Activated naive CD8-positive, alpha-beta T cell treated with anti-CD3 and anti-CD28 coated beads for 36 hours (primary cell): ENCODE measurements at regions not wholly inside any gene's neighbourhood (a gene's known extent, or its start where the extent isn't known, plus 50 kb on each side); places are given as distances from the start of the nearest gene placed in this dataset.
"Not testable (repeated sequence)": the region's sequence is repeated elsewhere in the genome, so short reads cannot be mapped to it uniquely, and the experiment has no call there.

Experiments used
- DNase-seq: peaks from one replicate; pipeline ENCODE4 v3.0.0; 2021
- H3K27ac Mint-ChIP-seq: one replicate; pipeline ENCODE4 v1.8.0; 2022; ENCODE audit warnings: mild to moderate bottlenecking, moderate library complexity, mixed read lengths
- H3K27me3 Mint-ChIP-seq: one replicate; pipeline ENCODE4 v1.8.0; 2022; ENCODE audit warnings: mild to moderate bottlenecking, mixed read lengths
- H3K36me3 Mint-ChIP-seq: one replicate; pipeline ENCODE4 v1.8.0; 2021; ENCODE audit warnings: mild to moderate bottlenecking, mixed read lengths
- H3K4me1 Mint-ChIP-seq: one replicate; pipeline ENCODE4 v1.8.0; 2021; ENCODE audit warnings: mixed read lengths
- H3K4me3 Mint-ChIP-seq: one replicate; pipeline ENCODE4 v1.8.0; 2022; ENCODE audit warnings: mild to moderate bottlenecking, moderate library complexity, mixed read lengths
- H3K9me3 Mint-ChIP-seq: one replicate; pipeline ENCODE4 v1.8.0; 2022; ENCODE audit warnings: mixed read lengths

DNA sequence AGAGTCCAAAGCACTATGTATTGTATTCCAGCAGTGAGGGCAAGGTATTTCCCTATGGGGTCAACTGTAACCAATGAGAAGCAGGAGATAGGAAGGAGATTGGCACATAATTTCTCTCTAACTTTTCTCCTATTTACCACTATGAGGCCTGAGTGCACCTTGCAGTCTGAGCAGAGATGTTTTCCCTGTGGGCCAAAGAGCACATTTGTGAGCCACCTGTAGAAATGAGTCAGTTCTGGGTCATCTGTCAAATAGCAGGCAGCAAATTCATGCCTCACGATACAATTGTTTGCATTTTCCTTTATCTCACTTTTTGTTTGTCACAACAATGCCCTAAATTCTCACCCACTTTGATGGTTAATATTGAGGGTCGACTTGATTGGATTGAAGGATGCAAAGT lies 547.2 kb upstream of the NCAM2 start:
- H3K27me3 Mint-ChIP-seq = no peaks in the 10 kb centered on the region
- H3K36me3 Mint-ChIP-seq = no peaks in the 10 kb centered on the region
- H3K4me3 Mint-ChIP-seq = no peak overlapping the region
- DNase-seq = no peak
- no peaks in the 10 kb centered on the region for H3K9me3 Mint-ChIP-seq
- no peak overlapping the region for H3K27ac Mint-ChIP-seq
- no peaks in the 10 kb centered on the region for H3K4me1 Mint-ChIP-seq

DNA sequence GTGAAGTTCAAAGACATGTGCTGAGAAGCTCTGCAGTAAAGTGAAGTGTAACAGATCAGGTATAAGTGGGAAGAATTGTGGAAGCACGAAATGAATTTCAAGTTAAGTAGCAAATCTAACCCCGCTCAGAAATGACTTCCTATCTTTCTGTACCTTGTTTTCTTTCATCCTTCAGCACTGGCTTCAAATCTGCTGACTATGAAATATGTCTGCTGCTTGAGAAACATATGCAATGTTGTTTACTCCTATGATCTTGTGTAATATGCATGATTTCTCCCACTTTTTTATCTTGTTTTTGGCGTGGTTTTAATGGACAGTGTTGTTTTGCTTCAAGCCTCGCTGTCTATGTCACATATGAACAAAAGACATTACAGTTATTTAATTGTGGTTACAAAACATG lies 545.3 kb upstream of the NCAM2 start:
- no peaks in the 10 kb centered on the region for H3K9me3 Mint-ChIP-seq
- H3K27ac Mint-ChIP-seq = no peak overlapping the region
- no peaks in the 10 kb centered on the region for H3K4me1 Mint-ChIP-seq
- no peak overlapping the region for H3K4me3 Mint-ChIP-seq
- no peaks in the 10 kb centered on the region for H3K36me3 Mint-ChIP-seq
- DNase-seq = no peak
- no peaks in the 10 kb centered on the region for H3K27me3 Mint-ChIP-seq

DNA sequence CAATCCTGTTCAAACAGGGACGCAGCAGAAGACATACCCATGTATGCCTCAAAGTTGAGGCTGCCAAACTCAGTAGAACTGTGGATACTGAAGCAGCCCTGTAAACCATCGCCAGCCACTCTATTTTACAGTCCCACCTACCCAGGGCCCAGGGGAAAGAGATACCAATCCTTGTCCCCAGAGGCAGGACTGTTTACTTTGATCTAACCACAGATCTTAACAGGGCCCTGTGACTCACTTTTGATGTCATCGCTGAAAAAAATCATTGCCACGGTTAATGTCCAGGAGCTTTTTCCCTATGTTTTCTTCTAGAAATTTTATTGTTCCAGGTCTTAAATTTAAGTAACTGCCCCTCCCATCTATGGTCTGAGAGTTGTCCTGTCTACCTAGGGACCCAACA lies 538.4 kb upstream of the NCAM2 start:
- no peaks in the 10 kb centered on the region for H3K4me1 Mint-ChIP-seq
- H3K9me3 Mint-ChIP-seq = peaks cover 3% of the 10 kb centered on the region
- no peaks in the 10 kb centered on the region for H3K27me3 Mint-ChIP-seq
- H3K27ac Mint-ChIP-seq = no peak overlapping the region
- H3K36me3 Mint-ChIP-seq = no peaks in the 10 kb centered on the region
- no peak for DNase-seq
- no peak overlapping the region for H3K4me3 Mint-ChIP-seq

DNA sequence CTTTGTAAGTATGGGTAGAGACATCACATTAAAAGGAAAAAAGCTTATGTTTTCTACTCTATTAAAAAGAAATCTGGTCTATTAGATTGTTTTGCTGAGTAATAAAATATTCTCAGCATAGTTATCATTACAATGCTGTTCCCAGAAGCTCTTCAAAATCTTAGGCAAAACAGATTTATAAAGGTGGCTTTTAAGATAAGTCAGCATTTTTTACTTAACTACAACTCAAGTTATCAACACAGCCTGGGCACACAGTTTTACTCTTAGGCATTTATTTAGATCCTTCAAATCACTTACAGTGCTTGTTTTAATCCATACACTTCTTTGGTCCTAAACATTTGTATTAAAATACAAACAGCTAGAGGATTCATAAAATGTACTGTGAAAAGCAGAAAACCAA lies 534.8 kb upstream of the NCAM2 start:
- no peaks in the 10 kb centered on the region for H3K4me1 Mint-ChIP-seq

DNA sequence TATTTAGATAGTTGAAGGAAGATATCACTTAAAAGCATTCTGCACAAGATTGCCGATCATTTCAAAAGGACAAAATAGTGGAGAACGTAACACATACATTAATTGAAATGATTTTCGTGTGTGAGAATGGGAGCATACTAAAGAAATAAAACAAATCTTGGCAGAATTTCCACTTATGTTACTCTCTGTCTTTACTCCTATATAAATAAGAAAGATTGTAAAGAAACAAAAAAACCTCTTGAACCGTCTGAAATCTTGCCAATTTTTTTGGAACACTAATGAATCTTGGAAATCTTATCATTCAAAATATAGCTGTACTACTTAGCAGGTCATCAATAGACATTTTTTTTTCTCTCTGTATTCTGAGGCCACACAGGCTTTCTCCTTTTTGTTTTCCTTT lies 528.8 kb upstream of the NCAM2 start:
- Mint-ChIP-seq H3K27me3 (no peaks in the 10 kb centered on the region), H3K9me3 (no peaks in the 10 kb centered on the region), H3K36me3 (no peaks in the 10 kb centered on the region), H3K27ac (no peak overlapping the region), H3K4me3 (no peak overlapping the region), H3K4me1 (no peaks in the 10 kb centered on the region)
- DNase-seq = no peak

More for the DNA sequence above, 534.8 kb upstream of the NCAM2 start:
- no peak overlapping the region for H3K4me3 Mint-ChIP-seq
- H3K36me3 Mint-ChIP-seq = no peaks in the 10 kb centered on the region
- H3K27ac Mint-ChIP-seq = no peak overlapping the region
- H3K9me3 Mint-ChIP-seq = peaks cover 3% of the 10 kb centered on the region
- no peak for DNase-seq
- no peaks in the 10 kb centered on the region for H3K27me3 Mint-ChIP-seq

DNA sequence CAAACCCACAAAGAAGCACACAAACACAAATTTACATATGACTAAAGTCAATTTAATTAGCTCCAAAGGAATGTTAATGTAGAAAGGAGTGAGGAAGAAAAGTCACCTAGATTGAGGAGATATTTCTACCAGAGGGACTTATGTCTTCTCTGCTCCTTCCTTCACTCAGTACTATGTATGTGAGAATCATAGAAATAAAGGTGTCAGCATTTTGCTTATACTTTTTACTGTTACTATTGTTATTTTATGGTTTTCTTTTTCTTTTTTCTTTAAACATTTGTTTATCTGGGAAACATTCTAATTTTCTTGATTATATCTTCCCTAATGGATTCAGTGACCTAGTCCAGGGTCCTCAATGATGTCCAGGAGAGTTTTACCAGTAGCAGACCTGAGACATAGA lies 511.9 kb upstream of the NCAM2 start:
- Mint-ChIP-seq H3K4me1 (no peaks in the 10 kb centered on the region), H3K4me3 (no peak overlapping the region), H3K27me3 (no peaks in the 10 kb centered on the region), H3K27ac (no peak overlapping the region), H3K9me3 (peaks cover 3% of the 10 kb centered on the region), H3K36me3 (no peaks in the 10 kb centered on the region)
- DNase-seq = no peak

DNA sequence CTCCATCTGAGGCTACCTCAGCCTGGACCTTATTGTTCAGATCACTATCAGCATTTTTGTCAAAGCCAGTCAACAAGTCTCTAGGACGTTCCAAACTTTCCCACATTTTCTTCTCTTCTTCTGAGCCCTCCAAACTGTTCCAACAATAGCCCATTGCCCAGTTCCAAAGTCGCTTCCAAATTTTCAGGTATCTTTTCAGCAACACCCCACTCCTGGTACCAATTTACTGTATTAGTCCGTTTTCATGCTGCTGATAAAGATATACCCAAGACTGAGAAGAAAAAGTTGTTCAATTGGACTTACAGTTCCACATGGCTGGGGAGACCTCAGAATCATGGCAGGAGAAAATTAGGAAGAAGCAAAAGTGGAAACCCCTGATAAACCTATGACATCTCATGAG lies 495.3 kb upstream of the NCAM2 start:
- H3K4me3 Mint-ChIP-seq, H3K36me3 Mint-ChIP-seq, H3K4me1 Mint-ChIP-seq, H3K27me3 Mint-ChIP-seq, H3K27ac Mint-ChIP-seq, DNase-seq: not testable (repeated sequence)
- H3K9me3 Mint-ChIP-seq = peaks cover 16% of the 10 kb centered on the region

DNA sequence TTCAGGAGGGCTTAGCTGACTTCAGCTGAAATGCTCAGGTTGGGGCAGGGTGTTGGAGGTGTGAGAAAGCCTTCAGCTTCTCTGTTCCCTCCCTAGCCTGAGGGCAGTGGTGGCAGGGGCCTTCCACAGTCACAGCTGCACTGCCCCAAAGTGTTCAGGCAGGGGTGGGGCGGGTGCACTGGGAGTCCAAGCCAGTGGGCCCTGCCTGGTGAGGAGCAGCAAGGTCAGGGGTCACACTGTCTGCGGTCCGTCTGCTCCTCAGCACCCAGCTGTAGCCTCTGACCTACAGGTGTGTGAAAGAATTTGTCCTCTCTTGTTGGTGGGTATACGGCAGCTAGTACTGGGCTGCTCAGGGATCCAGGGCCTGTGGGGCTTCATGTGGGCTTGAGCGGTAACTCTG lies 490.4 kb upstream of the NCAM2 start:
- Mint-ChIP-seq H3K27ac (no peak overlapping the region), H3K9me3 (peaks cover 16% of the 10 kb centered on the region), H3K36me3 (peaks cover 1% of the 10 kb centered on the region), H3K4me1 (no peaks in the 10 kb centered on the region), H3K27me3 (no peaks in the 10 kb centered on the region), H3K4me3 (no peak overlapping the region)
- no peak for DNase-seq

DNA sequence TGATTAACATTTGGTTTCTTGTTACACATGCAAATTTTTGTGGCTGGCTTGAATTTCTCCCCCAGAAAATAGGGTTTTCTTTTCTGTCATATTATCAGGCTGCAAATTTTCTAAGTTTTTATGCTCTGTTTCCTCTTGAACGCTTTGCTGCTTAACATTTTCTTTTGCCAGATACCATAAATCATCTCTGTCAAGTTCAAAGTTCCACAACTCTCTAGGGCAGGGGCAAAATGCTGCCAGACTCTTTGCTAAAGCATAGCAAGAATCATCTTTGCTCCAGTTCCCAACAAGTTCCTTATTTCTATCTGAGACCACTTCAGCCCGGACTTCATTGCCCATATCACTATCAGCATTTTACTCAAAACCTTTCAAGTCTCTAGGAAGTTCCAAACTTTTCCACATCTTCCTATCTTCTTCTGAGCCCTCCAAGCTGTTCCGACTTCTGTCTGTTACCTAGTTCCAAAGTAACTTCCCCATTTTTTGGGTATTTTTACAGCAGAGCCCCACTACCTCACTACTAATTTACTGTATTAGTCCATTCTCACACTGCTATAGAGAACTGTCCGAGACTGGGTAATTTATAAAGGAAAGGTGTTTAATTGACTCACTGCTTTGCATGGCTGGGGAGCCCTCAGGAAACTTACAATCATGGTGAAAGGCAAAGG lies 486.9 kb upstream of the NCAM2 start:
- H3K27ac Mint-ChIP-seq = no peak overlapping the region
- no peaks in the 10 kb centered on the region for H3K4me1 Mint-ChIP-seq
- H3K27me3 Mint-ChIP-seq = no peaks in the 10 kb centered on the region
- H3K4me3 Mint-ChIP-seq = no peak overlapping the region
- no peak for DNase-seq
- H3K36me3 Mint-ChIP-seq = no peaks in the 10 kb centered on the region
- peaks cover 3% of the 10 kb centered on the region for H3K9me3 Mint-ChIP-seq

DNA sequence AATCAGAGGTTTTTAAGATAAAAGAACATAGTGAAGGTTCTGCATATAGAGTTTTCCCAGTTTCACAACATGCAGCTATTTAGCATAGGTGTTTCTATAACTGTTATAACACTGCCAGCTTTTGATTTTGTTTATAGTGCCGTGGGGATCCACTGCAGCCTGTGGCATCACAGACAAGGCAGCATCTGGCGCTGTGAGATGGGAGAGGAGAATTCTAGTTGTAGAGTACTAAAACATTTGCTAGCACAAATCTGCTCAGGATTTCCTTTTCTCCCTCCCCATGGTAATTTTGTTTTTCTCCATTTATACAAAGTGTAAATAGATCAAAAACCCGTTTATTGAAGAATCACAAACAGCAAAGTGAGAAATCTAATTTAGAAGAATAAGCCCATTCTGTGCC lies 482.8 kb upstream of the NCAM2 start:
- no peaks in the 10 kb centered on the region for H3K9me3 Mint-ChIP-seq
- no peaks in the 10 kb centered on the region for H3K36me3 Mint-ChIP-seq
- H3K4me3 Mint-ChIP-seq = no peak overlapping the region

DNA sequence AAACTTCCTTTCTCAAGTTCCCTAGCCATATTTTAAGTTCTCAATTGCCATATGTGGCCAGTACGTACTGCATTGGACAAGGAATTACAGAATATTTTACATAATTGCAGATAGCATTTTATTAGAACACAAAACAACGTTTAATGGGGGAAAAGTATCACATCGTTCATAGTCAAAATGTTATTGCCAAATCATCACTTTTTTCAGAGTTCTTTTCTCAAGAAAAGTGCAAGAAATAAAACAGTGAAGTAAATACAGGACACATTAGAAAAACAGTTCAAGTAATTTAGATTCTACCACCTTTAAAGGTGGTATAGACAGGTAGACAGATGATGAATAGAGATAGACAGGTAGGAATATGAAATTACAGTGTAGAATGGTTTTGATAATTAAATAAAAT lies 479.1 kb upstream of the NCAM2 start:
- no peaks in the 10 kb centered on the region for H3K27me3 Mint-ChIP-seq
- no peaks in the 10 kb centered on the region for H3K36me3 Mint-ChIP-seq
- no peak for DNase-seq
- no peak overlapping the region for H3K27ac Mint-ChIP-seq
- H3K9me3 Mint-ChIP-seq = no peaks in the 10 kb centered on the region
- no peak overlapping the region for H3K4me3 Mint-ChIP-seq
- H3K4me1 Mint-ChIP-seq = no peaks in the 10 kb centered on the region

More for the DNA sequence above, 482.8 kb upstream of the NCAM2 start:
- DNase-seq = no peak
- Mint-ChIP-seq H3K27ac (no peak overlapping the region), H3K4me1 (no peaks in the 10 kb centered on the region), H3K27me3 (no peaks in the 10 kb centered on the region)

DNA sequence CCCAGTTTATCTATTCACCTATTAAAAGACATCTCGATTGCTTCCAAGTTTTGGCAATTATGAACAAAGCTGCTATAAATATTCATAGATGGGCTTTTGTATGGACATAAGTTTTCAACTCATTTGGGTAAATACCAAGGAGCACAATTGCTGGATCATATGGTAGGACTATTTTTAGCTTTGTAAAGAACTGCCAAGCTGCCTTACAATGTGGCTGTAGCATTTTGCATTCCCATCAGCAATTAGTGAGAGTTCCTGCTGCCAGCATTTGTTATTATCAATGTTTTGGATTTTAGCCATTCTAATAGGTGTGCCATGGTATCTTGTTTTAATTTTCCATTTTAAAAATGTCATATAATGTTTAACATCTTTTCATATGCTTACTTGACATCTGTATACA lies 475.6 kb upstream of the NCAM2 start:
- H3K9me3 Mint-ChIP-seq = no peaks in the 10 kb centered on the region
- H3K27me3 Mint-ChIP-seq = no peaks in the 10 kb centered on the region
- no peak for DNase-seq
- no peak overlapping the region for H3K4me3 Mint-ChIP-seq
- H3K36me3 Mint-ChIP-seq = no peaks in the 10 kb centered on the region
- H3K27ac Mint-ChIP-seq = no peak overlapping the region
- no peaks in the 10 kb centered on the region for H3K4me1 Mint-ChIP-seq

DNA sequence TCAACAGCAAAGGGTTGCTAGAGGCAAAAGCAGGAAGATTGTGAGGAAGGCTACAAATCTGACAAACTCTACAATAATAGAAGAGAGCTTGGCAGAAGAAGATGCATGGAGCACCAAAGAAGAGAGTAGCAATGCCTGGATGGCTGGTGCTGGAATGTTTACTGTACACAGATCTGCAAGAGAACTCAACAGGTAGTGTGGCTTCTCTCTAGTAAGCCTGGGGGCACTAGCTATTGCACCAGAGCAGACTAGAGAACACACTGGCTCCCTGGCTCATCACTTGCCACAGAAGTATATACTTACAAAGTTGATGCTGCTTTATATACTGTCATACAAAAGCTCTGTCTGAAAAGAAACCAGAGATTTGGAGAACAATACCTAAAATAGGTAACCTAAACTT lies 475.0 kb upstream of the NCAM2 start:
- DNase-seq = no peak
- no peaks in the 10 kb centered on the region for H3K36me3 Mint-ChIP-seq
- H3K9me3 Mint-ChIP-seq = no peaks in the 10 kb centered on the region
- H3K27ac Mint-ChIP-seq = no peak overlapping the region
- H3K27me3 Mint-ChIP-seq = no peaks in the 10 kb centered on the region
- no peak overlapping the region for H3K4me3 Mint-ChIP-seq
- H3K4me1 Mint-ChIP-seq = no peaks in the 10 kb centered on the region

DNA sequence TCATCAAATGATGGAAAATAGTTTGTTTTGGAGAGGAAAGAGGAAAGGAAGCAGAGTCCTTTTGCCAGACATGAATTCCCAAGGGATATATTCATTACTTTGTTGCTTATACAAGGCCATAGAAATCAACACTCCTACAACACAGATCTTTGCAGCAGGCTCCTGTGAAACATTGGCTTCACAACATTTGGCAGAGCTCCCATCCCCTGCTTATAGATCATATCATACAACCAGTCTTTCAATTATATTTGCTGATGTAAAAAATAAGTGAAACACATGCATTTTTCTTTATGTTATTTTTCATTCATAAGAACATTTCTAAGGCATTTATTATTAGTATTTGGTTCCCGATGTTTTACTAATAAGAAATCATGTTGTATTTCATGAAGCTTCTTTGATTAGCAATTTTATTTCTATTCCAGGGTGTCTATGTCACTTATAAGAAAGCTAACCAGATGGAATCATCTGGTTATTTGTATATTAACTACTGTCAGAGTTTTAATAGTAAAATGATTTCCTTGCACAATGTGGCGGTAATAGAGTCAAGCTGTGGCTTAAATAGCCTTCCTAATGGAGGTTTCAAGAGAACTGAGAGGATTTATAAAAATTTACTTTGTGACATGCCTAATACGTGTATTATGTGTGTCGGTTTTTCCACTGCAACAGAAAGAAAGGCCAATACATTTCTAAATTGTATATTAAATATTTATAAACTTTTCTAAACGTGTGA lies 470.3 kb upstream of the NCAM2 start:
- no peaks in the 10 kb centered on the region for H3K36me3 Mint-ChIP-seq
- no peaks in the 10 kb centered on the region for H3K27me3 Mint-ChIP-seq
- no peaks in the 10 kb centered on the region for H3K9me3 Mint-ChIP-seq
- no peaks in the 10 kb centered on the region for H3K4me1 Mint-ChIP-seq
- no peak overlapping the region for H3K4me3 Mint-ChIP-seq
- H3K27ac Mint-ChIP-seq = no peak overlapping the region
- no peak for DNase-seq

DNA sequence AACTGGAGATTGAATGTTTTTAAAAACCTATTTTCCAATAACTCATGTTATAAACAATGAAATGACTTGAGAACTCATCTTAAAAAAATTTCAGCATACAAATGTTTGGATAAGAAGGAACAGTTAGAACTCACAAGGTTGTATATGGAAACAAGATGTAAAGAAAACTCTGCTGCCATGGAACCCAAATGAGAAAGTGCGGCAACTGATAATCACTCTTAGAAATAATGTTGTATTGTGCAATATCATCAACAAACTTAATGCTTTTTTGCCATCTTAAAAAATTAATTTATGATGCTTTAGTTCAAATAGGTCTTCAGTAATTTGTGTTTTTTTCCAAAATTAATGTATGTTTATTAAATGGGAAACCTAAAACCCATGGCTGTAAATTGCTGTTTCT lies 461.1 kb upstream of the NCAM2 start:
- Mint-ChIP-seq H3K27ac (no peak overlapping the region), H3K9me3 (peaks cover 3% of the 10 kb centered on the region), H3K36me3 (no peaks in the 10 kb centered on the region), H3K4me3 (no peak overlapping the region), H3K27me3 (no peaks in the 10 kb centered on the region), H3K4me1 (no peaks in the 10 kb centered on the region)
- DNase-seq = no peak

DNA sequence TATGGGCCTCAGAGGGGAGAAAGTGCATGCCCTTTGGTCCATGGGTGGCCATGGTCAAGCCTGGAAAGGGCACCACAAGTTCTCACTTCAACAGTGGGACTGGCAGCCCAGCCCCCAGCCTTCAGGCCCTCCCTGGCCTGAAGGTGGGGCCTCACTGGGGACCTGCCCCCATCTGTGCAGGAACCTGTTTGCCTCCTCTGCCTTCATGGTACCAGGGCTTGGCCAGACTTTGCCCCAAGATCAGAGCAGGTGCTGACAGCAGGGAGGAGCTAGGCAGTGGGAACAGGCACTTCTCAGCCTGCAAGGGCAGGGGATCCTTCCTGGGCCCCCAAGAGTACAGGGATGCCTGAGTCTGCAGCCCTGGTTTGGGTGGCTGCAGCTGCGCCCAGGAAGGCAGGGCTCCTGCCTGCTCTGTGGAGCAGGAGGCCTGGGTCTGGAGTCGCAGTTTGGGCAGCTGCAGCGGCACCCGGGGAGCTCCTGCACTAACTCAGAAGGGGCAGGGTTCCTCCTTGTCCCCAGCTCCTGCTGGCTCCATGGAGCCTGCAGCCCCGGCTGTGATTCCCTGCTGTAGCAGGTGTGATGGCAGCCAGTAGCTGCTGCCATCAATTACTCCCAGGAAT lies 460.1 kb upstream of the NCAM2 start:
- Mint-ChIP-seq H3K4me3 (no peak overlapping the region), H3K4me1 (no peaks in the 10 kb centered on the region), H3K9me3 (peaks cover 3% of the 10 kb centered on the region), H3K27me3 (no peaks in the 10 kb centered on the region), H3K36me3 (no peaks in the 10 kb centered on the region), H3K27ac (no peak overlapping the region)
- DNase-seq = no peak
